Mesenteric fat pad (tissue), 1 donor: ENCODE measurements at regions not wholly inside any gene's neighbourhood (a gene's known extent, or its start where the extent isn't known, plus 50 kb on each side); places are given as distances from the start of the nearest gene placed in this dataset.

Source experiments
- DNase-seq: peaks from one replicate; pipeline ENCODE4 v3.0.0-alpha.2; 2020; ENCODE audit warnings: low spot score
- donor health status: DM: yes; HTN: yes; CAD: no.

GRCh38 chr21:35938446-35938845 lies 121.9 kb downstream of the SETD4 start:
- DNase-seq, result no peak

GRCh38 chr21:35933466-35933865 lies 126.9 kb downstream of the SETD4 start:
- DNase-seq, result no peak

- DNase-seq, result no peak
Measured at GRCh38 chr21:35932232-35932911, 128.0 kb downstream of the SETD4 start.

DNA sequence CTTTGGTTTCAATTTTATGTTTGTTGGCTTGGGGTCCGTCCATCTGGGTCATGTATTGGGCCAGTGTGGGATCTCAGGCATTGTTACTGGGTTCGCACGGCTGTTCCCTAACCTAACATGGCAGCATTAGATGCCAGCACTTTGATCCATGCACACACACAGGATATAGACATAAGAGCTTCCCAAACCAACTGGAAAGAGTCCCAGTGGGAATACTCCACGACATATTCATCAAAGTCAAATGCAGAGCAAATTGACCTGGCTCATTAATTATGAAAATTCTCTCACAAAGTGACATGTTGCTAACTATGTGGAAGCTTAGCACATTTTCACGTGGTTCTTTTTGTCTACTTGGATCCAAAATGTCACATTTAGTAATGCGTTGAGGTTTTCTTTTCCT lies 130.4 kb downstream of the SETD4 start:
- no peak for DNase-seq

DNA sequence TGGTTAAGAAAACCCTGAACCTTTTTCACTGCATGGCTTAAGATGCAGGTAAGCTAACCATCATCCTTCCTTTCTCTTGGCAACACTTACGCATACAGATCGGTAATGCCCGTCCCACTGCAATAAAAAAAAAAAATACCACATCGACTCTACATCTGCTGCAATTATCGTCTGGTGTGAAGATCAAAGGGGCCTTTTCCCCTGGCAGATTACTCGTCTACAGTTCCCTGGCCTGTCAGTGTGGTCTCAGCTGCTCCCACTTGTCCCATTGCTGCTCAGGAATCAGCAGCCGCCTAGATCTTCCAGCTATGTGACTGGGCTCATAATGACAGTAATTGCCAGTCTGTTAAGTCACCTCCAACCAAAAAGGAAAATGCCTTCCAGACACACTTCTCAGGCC lies 133.1 kb downstream of the SETD4 start:
- DNase-seq, result no peak

GRCh38 chr21:35926003-35926740 lies 134.2 kb downstream of the SETD4 start:
- DNase-seq, result no peak

DNA sequence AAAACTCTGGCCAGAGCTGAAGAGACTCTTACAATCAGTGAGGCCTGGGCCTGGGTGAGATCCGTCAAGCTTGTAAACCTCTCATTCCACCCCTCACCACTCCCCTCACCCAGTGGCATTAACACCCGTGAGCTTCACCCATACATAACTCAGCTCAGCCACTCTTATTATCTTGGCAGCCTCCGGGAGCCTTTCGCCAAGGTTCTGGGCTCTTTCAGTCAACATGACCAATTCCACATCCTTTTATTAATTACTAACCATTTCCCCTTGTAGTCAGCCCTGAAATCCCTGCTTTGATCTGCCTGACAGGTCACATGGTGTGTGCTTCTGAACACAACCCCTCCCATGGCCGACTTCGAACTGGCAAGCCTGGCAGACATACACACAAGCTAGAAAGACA lies 134.8 kb downstream of the SETD4 start:
- DNase-seq, result no peak

GRCh38 chr21:35924714-35925301 lies 135.5 kb downstream of the SETD4 start:
- DNase-seq, result no peak

DNA sequence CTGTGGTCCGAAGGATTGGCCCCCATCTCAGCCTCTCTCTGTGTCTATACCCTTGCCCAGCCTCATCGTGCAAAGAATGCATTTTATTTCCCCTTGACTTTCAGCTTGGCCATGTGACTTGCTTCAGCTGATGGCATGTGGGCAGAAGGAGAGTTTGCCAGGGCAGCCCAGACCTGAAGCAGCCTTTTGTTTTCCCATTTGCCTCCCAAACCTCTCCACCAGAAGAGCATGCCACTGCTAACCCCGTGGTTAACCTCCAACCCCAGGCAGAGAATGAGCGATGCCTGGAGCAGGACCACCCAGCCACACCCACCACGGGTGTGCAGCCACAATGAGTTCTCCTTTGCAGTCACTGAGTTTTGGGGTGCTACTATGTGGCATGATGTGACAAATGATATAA lies 136.4 kb downstream of the SETD4 start:
- DNase-seq, result no peak

GRCh38 chr21:35922618-35923017 lies 137.7 kb downstream of the SETD4 start:
- DNase-seq, result no peak

DNA sequence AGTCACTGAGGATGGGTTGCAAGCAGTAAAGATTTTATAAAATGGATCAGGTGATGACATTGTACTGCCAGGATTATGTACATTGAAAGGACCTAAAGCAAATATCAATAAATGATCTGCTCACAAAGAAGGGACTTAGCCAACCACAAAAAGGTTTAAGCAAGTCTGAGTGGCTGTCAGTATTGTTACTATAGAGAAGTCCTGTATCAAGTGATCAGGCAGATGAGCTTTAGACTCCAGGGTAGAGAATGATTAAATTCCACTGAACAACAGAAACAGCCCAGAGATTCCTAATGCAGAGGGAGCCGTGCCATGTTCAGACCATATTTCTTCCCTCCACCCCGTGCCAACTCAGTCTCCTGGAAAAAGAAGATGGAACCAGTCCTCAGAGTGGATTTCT lies 138.9 kb downstream of the SETD4 start:
- DNase-seq, result no peak

DNA sequence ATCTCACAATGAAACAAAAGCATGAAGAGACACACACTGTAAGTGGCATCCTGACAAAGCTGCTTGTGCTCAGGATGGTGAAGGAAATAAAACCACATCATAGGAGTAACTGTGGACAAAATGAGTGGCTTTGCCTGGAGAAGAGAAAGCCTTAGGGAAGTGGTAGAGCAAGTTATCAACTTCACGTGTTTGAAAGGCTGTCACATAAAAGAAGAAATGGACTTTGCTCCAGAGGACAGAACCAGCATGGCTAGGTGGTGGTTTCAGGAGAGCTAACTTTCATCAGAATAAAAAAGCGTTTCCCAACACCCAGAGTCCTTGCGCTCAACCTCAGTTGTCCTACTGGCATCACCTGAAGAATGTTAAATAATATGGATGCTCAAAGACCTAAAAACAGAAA lies 139.9 kb downstream of the SETD4 start:
- no peak for DNase-seq

DNA sequence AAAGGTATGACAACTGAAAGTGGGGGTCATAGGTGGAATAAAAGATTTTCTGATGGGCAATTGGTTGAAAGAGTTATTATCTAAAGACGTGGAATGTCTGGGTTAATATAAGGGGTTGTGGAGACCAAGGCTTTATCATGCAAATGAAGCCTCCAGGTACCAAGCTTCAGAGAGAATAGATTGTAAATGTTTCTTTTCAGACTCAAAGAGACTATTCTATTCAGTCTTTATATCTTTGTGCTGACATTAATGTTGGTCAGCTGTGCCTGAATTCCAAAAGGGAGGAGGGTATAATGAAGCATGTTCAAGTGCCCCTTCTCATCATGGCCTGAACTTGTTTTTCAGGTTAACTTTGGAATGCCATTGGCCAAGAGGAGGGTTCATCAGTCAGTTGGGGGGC lies 145.3 kb downstream of the SETD4 start:
- DNase-seq, result no peak

DNA sequence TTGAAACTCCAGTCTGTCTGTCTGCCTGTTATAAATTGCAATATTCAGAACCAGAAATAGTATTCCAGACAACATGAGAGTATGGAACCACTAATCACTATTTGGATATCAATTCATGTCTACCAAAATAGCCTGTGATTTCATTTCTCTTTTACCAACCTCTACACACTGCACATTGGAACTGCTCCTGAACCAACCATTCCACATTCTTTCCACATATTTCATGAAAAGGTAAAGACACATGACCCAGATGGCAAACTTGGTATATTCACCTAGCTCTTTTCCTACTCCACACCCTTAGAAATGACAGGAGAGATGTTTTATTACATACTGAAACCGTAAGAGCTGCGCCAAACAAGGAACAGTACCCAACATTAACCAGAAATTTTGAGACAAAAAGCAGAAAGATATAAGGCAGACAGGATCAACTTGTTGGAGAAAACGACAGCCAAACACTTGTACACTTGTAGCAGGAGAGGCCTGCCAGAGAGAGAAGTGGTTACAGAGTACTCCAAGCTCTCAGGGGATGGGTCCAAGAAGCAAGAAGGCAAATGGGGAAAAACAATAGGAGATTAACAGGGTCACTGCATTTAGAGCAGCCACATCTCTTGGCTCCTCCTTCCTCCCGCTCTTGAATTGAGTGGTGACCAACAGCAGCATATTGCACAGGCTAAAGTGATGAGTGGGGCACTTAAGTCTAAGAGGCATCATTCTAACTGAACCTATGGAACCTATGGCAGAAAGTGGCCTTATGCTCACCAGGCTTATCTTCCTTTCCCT lies 148.7 kb downstream of the SETD4 start:
- no peak for DNase-seq

- DNase-seq, result no peak
Measured at GRCh38 chr21:35909456-35910223, 150.7 kb downstream of the SETD4 start.

DNA sequence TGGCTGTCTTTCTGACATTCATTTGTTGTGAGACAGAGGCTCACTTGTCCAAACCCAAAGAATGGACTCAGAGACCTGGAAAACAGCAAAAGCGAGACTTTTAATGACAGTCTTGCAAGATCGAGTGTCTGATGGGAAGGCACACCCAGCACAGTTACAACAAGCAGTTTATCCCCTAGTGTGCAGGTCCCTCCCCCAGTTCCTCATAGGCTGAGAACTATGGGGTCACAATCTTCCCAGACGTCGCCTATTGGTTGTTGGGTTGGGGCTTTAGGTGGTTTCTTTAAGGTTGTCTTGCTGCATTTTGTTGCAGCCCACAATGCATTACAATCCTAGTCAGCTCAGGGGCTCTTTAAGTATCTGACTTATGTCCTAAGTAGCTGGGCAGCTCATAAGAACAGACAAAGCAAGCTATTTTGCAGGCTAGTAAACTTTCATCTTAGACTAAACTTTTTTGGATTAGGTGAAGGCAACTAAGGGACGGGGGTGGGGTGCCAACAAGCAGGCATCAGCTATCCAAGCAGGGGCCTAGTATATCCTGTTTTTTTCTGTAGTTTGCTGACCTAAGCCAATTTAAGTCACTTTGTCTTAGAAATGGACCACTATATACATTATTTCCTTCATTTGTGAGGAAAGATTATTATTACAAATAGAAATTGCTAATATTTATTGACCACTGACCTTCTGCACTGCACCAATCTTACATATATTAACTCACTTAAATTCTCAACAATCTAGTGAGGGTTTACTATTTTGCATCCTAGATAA lies 151.8 kb downstream of the SETD4 start:
- DNase-seq, result no peak

DNA sequence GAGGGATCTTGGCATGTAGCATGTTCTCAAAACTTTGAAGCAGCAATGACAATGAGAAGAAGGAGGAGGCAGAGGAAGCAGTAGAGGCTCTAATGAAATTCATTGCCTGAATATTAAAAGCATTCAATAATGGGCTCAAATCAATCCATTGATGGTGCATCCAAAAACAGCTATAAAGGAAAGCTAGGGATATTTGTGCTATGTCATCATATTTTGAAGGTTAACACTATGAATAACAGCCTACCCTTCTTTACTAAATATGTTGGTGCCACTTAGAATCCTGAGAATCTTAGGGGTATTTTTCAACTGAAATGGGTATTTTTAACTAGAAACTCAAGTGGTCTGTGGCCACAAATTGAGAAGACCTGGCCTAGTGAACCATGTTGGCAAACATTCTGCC lies 153.7 kb downstream of the SETD4 start:
- DNase-seq, result no peak

DNA sequence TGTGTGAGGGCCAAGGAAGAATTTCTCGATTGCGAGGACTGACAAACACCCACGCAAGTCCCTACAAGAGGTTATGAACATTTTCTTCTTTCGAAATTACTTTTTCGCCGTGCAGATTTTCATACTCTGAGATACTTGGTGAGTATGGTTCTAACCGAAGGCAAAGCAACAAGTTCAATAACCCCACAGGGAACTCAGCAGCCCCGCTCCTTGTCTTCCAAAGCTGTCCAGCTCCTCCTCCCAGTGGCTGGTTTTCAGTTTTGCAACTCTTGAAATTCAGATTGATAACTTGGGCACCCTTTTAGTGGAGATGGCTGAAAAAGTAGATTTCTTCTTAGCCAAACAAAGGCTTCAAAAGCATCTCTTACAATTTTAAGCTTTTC lies 154.4 kb downstream of the SETD4 start:
- DNase-seq, result no peak

GRCh38 chr21:35905096-35905962 lies 155.0 kb downstream of the SETD4 start:
- no peak for DNase-seq
